B cell (primary cell): ENCODE measurements at regions not wholly inside any gene's neighbourhood (a gene's known extent, or its start where the extent isn't known, plus 50 kb on each side); places are given as distances from the start of the nearest gene placed in this dataset.

Experiments used
- ATAC-seq: fragments of 200-7000 bp; cut with Tn5 transposase; one replicate; pipeline ENCODE4 v1.10.0; 2021; ENCODE audit warnings: low read depth, mild to moderate bottlenecking, moderate number of reproducible peaks, moderate library complexity
- CTCF ChIA-PET: fragments of 350-600 bp; sonication (Branson Sonifier 250); formaldehyde crosslinking; loops from one replicate; lab custom pipeline; 2021; ENCODE audit warnings: antibody characterized with exemption, inconsistent platforms; lab: Charles Lee
- POLR2A ChIA-PET: fragments of 350-600 bp; sonication (Branson Sonifier 250); formaldehyde crosslinking; loops from one replicate; lab custom pipeline; 2021; ENCODE audit warnings: antibody characterized with exemption; lab: Charles Lee
- DNase-seq: peaks from one replicate; pipeline ENCODE4 v3.0.0; 2013
- H2AFZ ChIP-seq: 2 replicates; pipeline ENCODE4 v1.6.1; 2012; ENCODE audit warnings: mild to moderate bottlenecking, low read depth, low read length; ENCODE audit not compliant: insufficient read depth, poor library complexity, severe bottlenecking
- H3K27ac ChIP-seq, 2 donors: 1 replicate in 1 of 2; 2 replicates in 1 of 2; pipeline ENCODE4 v1.5.1; 2012 to 2013; ENCODE audit warnings: low read length in 2 of 2, mild to moderate bottlenecking in 2 of 2, moderate library complexity in 1 of 2
- H3K27me3 ChIP-seq, 4 experiments: fragments of 200-600 bp in 1 of 4; sonication (generic) in 1 of 4; replicated peaks in 1 of 4; 1 replicate in 2 of 4; 2 replicates in 2 of 4; pipeline versions ENCODE4 v1.6.1 to v1.7.0; 2013 to 2016; ENCODE audit warnings: low read length in 3 of 4, mild to moderate bottlenecking in 2 of 4, mixed read lengths in 1 of 4, moderate library complexity in 1 of 4; ENCODE audit not compliant: insufficient read depth in 4 of 4, control insufficient read depth in 3 of 4; ENCODE audit errors: control extremely low read depth in 1 of 4
- H3K36me3 ChIP-seq, 2 experiments: replicated peaks in 1 of 2; 1 replicate in 1 of 2; 2 replicates in 1 of 2; pipeline versions ENCODE4 v1.6.1 to v1.7.1; 2013; ENCODE audit warnings: low read length in 1 of 2; ENCODE audit not compliant: insufficient read depth in 2 of 2, control insufficient read depth in 1 of 2; ENCODE audit errors: control extremely low read depth in 1 of 2, extremely low read depth in 1 of 2
- H3K4me1 ChIP-seq, 2 donors: fragments of 200-600 bp in 1 of 2; sonication (generic) in 1 of 2; 1 replicate in 1 of 2; 2 replicates in 1 of 2; pipeline versions ENCODE4 v1.5.1 to v1.6.1; 2013 to 2017; ENCODE audit warnings: low read length in 2 of 2; ENCODE audit not compliant: control insufficient read depth in 2 of 2, insufficient read depth in 2 of 2
- H3K4me2 ChIP-seq: replicated peaks from 2 replicates; pipeline ENCODE3; 2012; ENCODE audit warnings: mild to moderate bottlenecking, low read depth, low read length; ENCODE audit not compliant: poor library complexity, severe bottlenecking
- H3K4me3 ChIP-seq, 5 experiments: fragments of 200-600 bp in 1 of 5; sonication (generic) in 1 of 5; 1 replicate in 3 of 5; 2 replicates in 2 of 5; pipeline versions ENCODE4 v1.5.1 to v1.7.0; 2011 to 2016; ENCODE audit warnings: low read length in 4 of 5, mild to moderate bottlenecking in 4 of 5, low read depth in 2 of 5, control low read depth in 1 of 5, moderate library complexity in 1 of 5; ENCODE audit not compliant: insufficient read depth in 1 of 5; ENCODE audit errors: control extremely low read depth in 1 of 5, extremely low read depth in 1 of 5
- H3K79me2 ChIP-seq: fragments of 200-600 bp; sonication (generic); one replicate; pipeline ENCODE4 v1.6.0; 2016; ENCODE audit warnings: low read length; ENCODE audit not compliant: control insufficient read depth, insufficient read depth
- H3K9ac ChIP-seq: fragments of 200-600 bp; sonication (generic); 2 replicates; pipeline ENCODE4 v1.6.1; 2017; ENCODE audit warnings: mild to moderate bottlenecking, low read length, moderate library complexity
- H3K9me3 ChIP-seq, 3 donors: one replicate each; pipeline versions ENCODE4 v1.6.1 to v1.7.1; 2013; ENCODE audit warnings: low read length in 2 of 3; ENCODE audit not compliant: control insufficient read depth in 2 of 3, insufficient read depth in 1 of 3; ENCODE audit errors: control extremely low read depth in 1 of 3
- H4K20me1 ChIP-seq: 2 replicates; pipeline ENCODE4 v1.6.0; 2012; ENCODE audit warnings: mild to moderate bottlenecking, low read length; ENCODE audit not compliant: insufficient read depth, control insufficient read depth, poor library complexity, severe bottlenecking
- H3K27ac Mint-ChIP-seq: one replicate; pipeline ENCODE4 v1.8.0; 2021; ENCODE audit warnings: mixed read lengths
- H3K27me3 Mint-ChIP-seq: one replicate; pipeline ENCODE4 v1.8.0; 2021; ENCODE audit warnings: mixed read lengths
- H3K4me1 Mint-ChIP-seq: one replicate; pipeline ENCODE4 v1.8.0; 2021; ENCODE audit warnings: mixed read lengths
- H3K4me3 Mint-ChIP-seq: one replicate; pipeline ENCODE4 v1.8.0; 2021; ENCODE audit warnings: mixed read lengths
- H3K9me3 Mint-ChIP-seq: one replicate; pipeline ENCODE4 v1.8.0; 2022; ENCODE audit warnings: mixed read lengths; ENCODE audit not compliant: insufficient read depth
- EZH2 ChIP-seq: IDR thresholded peaks from 2 replicates; pipeline ENCODE4 v1.6.1; 2012; ENCODE audit warnings: borderline replicate concordance, low read depth, mild to moderate bottlenecking, moderate library complexity, low read length; ENCODE audit not compliant: insufficient read depth, poor library complexity, severe bottlenecking
- WGBS: methylation state at CpG from one replicate; pipeline ENCODE4 v1.1.5; 2013; ENCODE audit warnings: missing lambda C conversion rate; ENCODE audit not compliant: insufficient coverage; 5-methylcytosine and 5-hydroxymethylcytosine counted together
- intact Hi-C: fragments of 100-400 bp; cut with micrococcal nuclease; formaldehyde crosslinking; loops from one replicate; pipeline ENCODE4 v1.10.0; 2022
- TF ChIP-seq, protein P1 (sequence below): fragments of 200-600 bp; IDR thresholded peaks from one replicate; pipeline ENCODE4 v1.8.0; 2022; ENCODE audit warnings: antibody characterized with exemption, mild to moderate bottlenecking

DNA sequence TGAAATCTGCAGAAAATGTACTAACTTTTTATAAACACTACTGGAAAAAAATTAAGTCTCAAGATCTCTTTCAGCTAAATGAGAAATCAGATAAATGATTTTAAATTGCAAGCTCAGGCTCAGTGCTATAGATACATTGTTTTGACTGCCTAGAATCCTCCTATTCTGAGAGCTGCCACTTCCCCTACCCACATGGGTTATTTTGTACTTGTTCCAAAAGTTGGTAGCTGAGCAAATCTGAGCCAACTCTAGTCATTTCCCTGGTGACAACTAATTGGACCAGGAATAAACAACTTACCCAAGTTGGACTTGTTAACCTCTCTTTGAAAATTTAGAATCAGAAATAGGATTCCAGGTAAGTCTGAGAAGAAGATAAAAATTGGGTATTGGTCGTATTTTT, 202.1 kb downstream of the MBL2 start:
- TF ChIP-seq, protein P1, sequence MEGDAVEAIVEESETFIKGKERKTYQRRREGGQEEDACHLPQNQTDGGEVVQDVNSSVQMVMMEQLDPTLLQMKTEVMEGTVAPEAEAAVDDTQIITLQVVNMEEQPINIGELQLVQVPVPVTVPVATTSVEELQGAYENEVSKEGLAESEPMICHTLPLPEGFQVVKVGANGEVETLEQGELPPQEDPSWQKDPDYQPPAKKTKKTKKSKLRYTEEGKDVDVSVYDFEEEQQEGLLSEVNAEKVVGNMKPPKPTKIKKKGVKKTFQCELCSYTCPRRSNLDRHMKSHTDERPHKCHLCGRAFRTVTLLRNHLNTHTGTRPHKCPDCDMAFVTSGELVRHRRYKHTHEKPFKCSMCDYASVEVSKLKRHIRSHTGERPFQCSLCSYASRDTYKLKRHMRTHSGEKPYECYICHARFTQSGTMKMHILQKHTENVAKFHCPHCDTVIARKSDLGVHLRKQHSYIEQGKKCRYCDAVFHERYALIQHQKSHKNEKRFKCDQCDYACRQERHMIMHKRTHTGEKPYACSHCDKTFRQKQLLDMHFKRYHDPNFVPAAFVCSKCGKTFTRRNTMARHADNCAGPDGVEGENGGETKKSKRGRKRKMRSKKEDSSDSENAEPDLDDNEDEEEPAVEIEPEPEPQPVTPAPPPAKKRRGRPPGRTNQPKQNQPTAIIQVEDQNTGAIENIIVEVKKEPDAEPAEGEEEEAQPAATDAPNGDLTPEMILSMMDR = no peak
- no peak for TF ChIP-seq EZH2
- Mint-ChIP-seq H3K9me3 (no peaks in the 10 kb centered on the region), H3K4me1 (no peaks in the 10 kb centered on the region), H3K27me3 (no peaks in the 10 kb centered on the region), H3K27ac (no peak overlapping the region), H3K4me3 (no peak overlapping the region)
- H3K4me3 ChIP-seq = no peak overlapping the region
- H3K4me2 ChIP-seq = no peak overlapping the region
- intact Hi-C loops = no loop called here
- no peaks in the 10 kb centered on the region for H3K27me3 ChIP-seq
- DNase-seq (no peak), ATAC-seq (no peak)
- H3K36me3 ChIP-seq = no peaks in the 10 kb centered on the region
- H3K9me3 ChIP-seq = no peaks in the 10 kb centered on the region
- POLR2A ChIA-PET = no interaction called here
- H3K4me1 ChIP-seq = no peaks in the 10 kb centered on the region
- H3K79me2 ChIP-seq = no peaks in the 10 kb centered on the region
- CTCF ChIA-PET = interaction anchor here (0.7 kb wide), 1 partner anchor 314 kb away, joined by 3 read pairs; no protein-coding TSS in a partner anchor
- WGBS = no CpG with 5 or more reads among the region's 1 CpG
- H3K27ac ChIP-seq = no peak overlapping the region
- H2AFZ ChIP-seq = no peak overlapping the region
- H4K20me1 ChIP-seq = no peaks in the 10 kb centered on the region
- H3K9ac ChIP-seq = no peak overlapping the region

DNA sequence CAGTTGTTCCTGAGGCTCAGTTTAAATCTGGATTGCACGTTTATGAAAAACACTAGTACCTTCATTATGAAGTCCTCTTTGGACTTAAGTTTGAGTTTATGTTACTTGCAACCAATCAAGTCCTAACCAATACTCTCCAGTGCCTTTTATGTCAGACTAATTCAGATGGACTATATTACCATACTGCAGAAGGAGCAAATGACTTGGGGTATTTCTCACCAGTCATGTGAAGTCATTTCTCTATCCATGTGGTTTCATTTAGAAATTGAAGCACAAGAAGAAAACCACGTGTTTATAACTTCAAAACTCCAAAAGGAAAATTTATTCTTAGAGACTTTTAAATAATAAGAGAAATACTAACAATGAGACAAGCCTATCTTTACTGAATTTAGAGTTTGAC, 201.6 kb downstream of the MBL2 start:
- TF ChIP-seq, protein P1 = no peak
- no peak for TF ChIP-seq EZH2
- Histone ChIP-seq H3K4me1 (no peaks in the 10 kb centered on the region), H2AFZ (no peak overlapping the region), H3K4me2 (no peak overlapping the region), H4K20me1 (no peaks in the 10 kb centered on the region), H3K27ac (no peak overlapping the region), H3K9ac (no peak overlapping the region), H3K9me3 (no peaks in the 10 kb centered on the region), H3K79me2 (no peaks in the 10 kb centered on the region), H3K27me3 (no peaks in the 10 kb centered on the region), H3K4me3 (no peak overlapping the region), H3K36me3 (no peaks in the 10 kb centered on the region)
- Mint-ChIP-seq H3K4me1 (no peaks in the 10 kb centered on the region), H3K27me3 (no peaks in the 10 kb centered on the region), H3K27ac (no peak overlapping the region), H3K4me3 (no peak overlapping the region), H3K9me3 (no peaks in the 10 kb centered on the region)
- no peak for DNase-seq
- ATAC-seq = no peak
- no CpG with 5 or more reads among the region's 2 CpGs for WGBS
- ChIA-PET CTCF (no interaction called here), POLR2A (no interaction called here)
- intact Hi-C loops = no loop called here
